GM23338 (cell line): ENCODE measurements at regions not wholly inside any gene's neighbourhood (a gene's known extent, or its start where the extent isn't known, plus 50 kb on each side); places are given as distances from the start of the nearest gene placed in this dataset.

ENCODE experiments used
- ATAC-seq: fragments of 200-7000 bp; cut with Tn5 transposase; 3 replicates; pipeline ENCODE4 v1.9.1; 2020
- DNase-seq: peaks from one replicate; pipeline ENCODE4 v3.0.0-alpha.2; 2015; ENCODE audit warnings: low spot score
- H2AFZ ChIP-seq: fragments of 200-600 bp; sonication (generic); 2 replicates; pipeline ENCODE4 v1.8.0; 2016; ENCODE audit warnings: antibody characterized with exemption, mild to moderate bottlenecking, moderate library complexity
- H3F3A ChIP-seq: fragments of 200-600 bp; sonication (generic); replicated peaks from 2 replicates; pipeline ENCODE4 v1.8.0; 2017; ENCODE audit warnings: antibody characterized with exemption, mixed run types, low read depth
- H3K27ac ChIP-seq: fragments of 200-600 bp; sonication (generic); 2 replicates; pipeline ENCODE4 v1.6.1; 2016; ENCODE audit warnings: low read depth
- H3K27me3 ChIP-seq: fragments of 200-600 bp; sonication (generic); 2 replicates; pipeline ENCODE4 v1.8.0; 2016; ENCODE audit warnings: mild to moderate bottlenecking, mixed run types, moderate library complexity; ENCODE audit not compliant: insufficient read depth
- H3K36me3 ChIP-seq: fragments of 200-600 bp; sonication (generic); 2 replicates; pipeline ENCODE4 v1.8.0; 2016; ENCODE audit warnings: mild to moderate bottlenecking; ENCODE audit not compliant: insufficient read depth
- H3K4me1 ChIP-seq: fragments of 200-600 bp; sonication (generic); 2 replicates; pipeline ENCODE4 v1.8.0; 2016; ENCODE audit warnings: mild to moderate bottlenecking, moderate library complexity; ENCODE audit not compliant: insufficient read depth
- H3K4me2 ChIP-seq: fragments of 200-600 bp; sonication (generic); 2 replicates; pipeline ENCODE4 v1.7.1; 2017; ENCODE audit warnings: mixed run types
- H3K4me3 ChIP-seq: fragments of 200-600 bp; sonication (generic); 2 replicates; pipeline ENCODE4 v1.6.1; 2016; ENCODE audit warnings: mixed run types
- H3K79me2 ChIP-seq: fragments of 200-600 bp; sonication (generic); replicated peaks from 2 replicates; pipeline ENCODE4 v1.8.0; 2017; ENCODE audit warnings: mild to moderate bottlenecking; ENCODE audit not compliant: insufficient read depth
- H3K9me2 ChIP-seq: fragments of 200-600 bp; sonication (generic); 2 replicates; pipeline ENCODE4 v1.8.0; 2017; ENCODE audit not compliant: insufficient read depth
- H4K20me1 ChIP-seq: fragments of 200-600 bp; sonication (generic); replicated peaks from 2 replicates; pipeline ENCODE4 v1.8.0; 2017; ENCODE audit warnings: mild to moderate bottlenecking; ENCODE audit not compliant: insufficient read depth
- H3K27ac Mint-ChIP-seq: 2 replicates; pipeline ENCODE4 v1.8.0; 2020; ENCODE audit warnings: inconsistent platforms, mild to moderate bottlenecking, moderate library complexity, mixed read lengths
- H3K27me3 Mint-ChIP-seq: 3 replicates; pipeline ENCODE4 v1.8.0; 2022; ENCODE audit warnings: low read depth, mild to moderate bottlenecking, moderate library complexity, mixed read lengths, inconsistent platforms; ENCODE audit not compliant: insufficient read depth, poor library complexity
- H3K36me3 Mint-ChIP-seq: 3 replicates; pipeline ENCODE4 v1.8.0; 2021; ENCODE audit warnings: low read depth, mild to moderate bottlenecking, inconsistent platforms, moderate library complexity, mixed read lengths
- H3K4me1 Mint-ChIP-seq: 3 replicates; pipeline ENCODE4 v1.8.0; 2020; ENCODE audit warnings: mild to moderate bottlenecking, inconsistent platforms, mixed read lengths
- H3K4me3 Mint-ChIP-seq: 3 replicates; pipeline ENCODE4 v1.8.0; 2021; ENCODE audit warnings: moderate library complexity, mild to moderate bottlenecking, inconsistent platforms, mixed read lengths
- H3K9me3 Mint-ChIP-seq: 3 replicates; pipeline ENCODE4 v1.8.0; 2020; ENCODE audit warnings: moderate library complexity, mild to moderate bottlenecking, inconsistent platforms, mixed read lengths
- CREB1 ChIP-seq: fragments of 250-450 bp; sonication (Bioruptor Pico); IDR thresholded peaks from 2 replicates; pipeline ENCODE4 v1.5.0; 2020; ENCODE audit warnings: low read depth, mild to moderate bottlenecking, moderate library complexity
- EZH2 ChIP-seq: fragments of 200-600 bp; sonication (generic); IDR thresholded peaks from one replicate; pipeline ENCODE4 v1.8.0; 2017; ENCODE audit warnings: antibody characterized with exemption, mild to moderate bottlenecking, low read depth; ENCODE audit not compliant: unreplicated experiment
- EZH2phosphoT487 ChIP-seq: fragments of 200-600 bp; sonication (generic); IDR thresholded peaks from one replicate; pipeline ENCODE4 v1.8.1; 2018; ENCODE audit warnings: antibody characterized with exemption; ENCODE audit not compliant: unreplicated experiment
- STAT1 ChIP-seq: IDR thresholded peaks from one replicate; pipeline ENCODE4 v1.6.1; 2016; ENCODE audit warnings: antibody characterized with exemption; ENCODE audit not compliant: unreplicated experiment
- ZNF114 ChIP-seq: fragments of 250-450 bp; sonication (Bioruptor Pico); IDR thresholded peaks from 2 replicates; pipeline ENCODE4 v1.5.0; 2020; ENCODE audit warnings: mild to moderate bottlenecking, moderate library complexity
- ZNF331 ChIP-seq: fragments of 250-450 bp; sonication (Bioruptor Pico); IDR thresholded peaks from 2 replicates; pipeline ENCODE4 v1.5.0; 2020; ENCODE audit warnings: low read depth, mild to moderate bottlenecking, moderate library complexity
- TF ChIP-seq, protein P1 (sequence below): IDR thresholded peaks from 2 replicates; pipeline ENCODE4 v1.6.1; 2016; ENCODE audit warnings: antibody characterized with exemption
- TF ChIP-seq, protein P2 (sequence below): IDR thresholded peaks from one replicate; pipeline ENCODE4 v1.6.1; 2018; ENCODE audit warnings: antibody characterized with exemption; ENCODE audit not compliant: unreplicated experiment
- TF ChIP-seq, protein P3 (sequence below): fragments of 250-450 bp; sonication (Bioruptor Pico); IDR thresholded peaks from 2 replicates; pipeline ENCODE4 v1.5.0; 2020; ENCODE audit warnings: mild to moderate bottlenecking, moderate library complexity

DNA sequence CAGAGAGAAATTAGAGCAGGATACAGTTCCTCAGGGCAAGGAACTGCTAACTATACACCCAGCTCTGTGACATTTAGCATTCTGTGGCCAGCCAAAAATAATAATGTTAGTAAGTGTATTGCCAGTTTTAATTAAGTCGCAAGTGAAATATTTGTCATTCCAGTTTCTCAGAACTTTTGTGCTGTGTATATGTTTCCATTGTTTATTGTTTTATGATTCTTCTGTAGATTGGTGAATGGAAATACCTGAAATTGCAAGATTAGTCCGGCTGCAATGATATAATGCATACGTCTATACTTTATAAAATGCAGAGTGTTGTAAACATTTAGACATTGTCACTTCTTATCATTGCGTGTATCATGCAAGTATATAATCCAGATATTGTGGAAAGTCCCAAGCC is 351.3 kb upstream of the GRM7 start:
- Mint-ChIP-seq H3K4me1 (peaks cover 8% of the 10 kb centered on the region; the same call in 1 of the 3 replicates), H3K27ac (no peak overlapping the region), H3K27me3 (no peaks in the 10 kb centered on the region), H3K9me3 (peaks cover 74% of the 10 kb centered on the region), H3K36me3 (peaks cover 28% of the 10 kb centered on the region), H3K4me3 (peak overlapping the region; percentile 81; the same call in 2 of the 3 replicates)
- H4K20me1 ChIP-seq, result no peaks in the 10 kb centered on the region
- DNase-seq, result no peak
- H3K27me3 ChIP-seq, result no peaks in the 10 kb centered on the region
- H2AFZ ChIP-seq, result no peak overlapping the region
- H3K79me2 ChIP-seq, result no peaks in the 10 kb centered on the region
- no peak overlapping the region for H3K27ac ChIP-seq
- no peak for ATAC-seq
- no peaks in the 10 kb centered on the region for H3K9me2 ChIP-seq
- no peak overlapping the region for H3K4me2 ChIP-seq
- no peak overlapping the region for H3K4me3 ChIP-seq
- no peaks in the 10 kb centered on the region for H3F3A ChIP-seq
- H3K36me3 ChIP-seq, result peaks cover 11% of the 10 kb centered on the region; the same call in 1 of the 2 replicates
- no peaks in the 10 kb centered on the region for H3K4me1 ChIP-seq
- no peak for TF ChIP-seq CREB1 (CRISPR knock-in tag)
- TF ChIP-seq, protein P1, sequence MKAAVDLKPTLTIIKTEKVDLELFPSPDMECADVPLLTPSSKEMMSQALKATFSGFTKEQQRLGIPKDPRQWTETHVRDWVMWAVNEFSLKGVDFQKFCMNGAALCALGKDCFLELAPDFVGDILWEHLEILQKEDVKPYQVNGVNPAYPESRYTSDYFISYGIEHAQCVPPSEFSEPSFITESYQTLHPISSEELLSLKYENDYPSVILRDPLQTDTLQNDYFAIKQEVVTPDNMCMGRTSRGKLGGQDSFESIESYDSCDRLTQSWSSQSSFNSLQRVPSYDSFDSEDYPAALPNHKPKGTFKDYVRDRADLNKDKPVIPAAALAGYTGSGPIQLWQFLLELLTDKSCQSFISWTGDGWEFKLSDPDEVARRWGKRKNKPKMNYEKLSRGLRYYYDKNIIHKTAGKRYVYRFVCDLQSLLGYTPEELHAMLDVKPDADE, result no peak
- TF ChIP-seq ZNF114 (CRISPR knock-in tag), result no peak
- no peak for TF ChIP-seq EZH2phosphoT487
- TF ChIP-seq, protein P2, sequence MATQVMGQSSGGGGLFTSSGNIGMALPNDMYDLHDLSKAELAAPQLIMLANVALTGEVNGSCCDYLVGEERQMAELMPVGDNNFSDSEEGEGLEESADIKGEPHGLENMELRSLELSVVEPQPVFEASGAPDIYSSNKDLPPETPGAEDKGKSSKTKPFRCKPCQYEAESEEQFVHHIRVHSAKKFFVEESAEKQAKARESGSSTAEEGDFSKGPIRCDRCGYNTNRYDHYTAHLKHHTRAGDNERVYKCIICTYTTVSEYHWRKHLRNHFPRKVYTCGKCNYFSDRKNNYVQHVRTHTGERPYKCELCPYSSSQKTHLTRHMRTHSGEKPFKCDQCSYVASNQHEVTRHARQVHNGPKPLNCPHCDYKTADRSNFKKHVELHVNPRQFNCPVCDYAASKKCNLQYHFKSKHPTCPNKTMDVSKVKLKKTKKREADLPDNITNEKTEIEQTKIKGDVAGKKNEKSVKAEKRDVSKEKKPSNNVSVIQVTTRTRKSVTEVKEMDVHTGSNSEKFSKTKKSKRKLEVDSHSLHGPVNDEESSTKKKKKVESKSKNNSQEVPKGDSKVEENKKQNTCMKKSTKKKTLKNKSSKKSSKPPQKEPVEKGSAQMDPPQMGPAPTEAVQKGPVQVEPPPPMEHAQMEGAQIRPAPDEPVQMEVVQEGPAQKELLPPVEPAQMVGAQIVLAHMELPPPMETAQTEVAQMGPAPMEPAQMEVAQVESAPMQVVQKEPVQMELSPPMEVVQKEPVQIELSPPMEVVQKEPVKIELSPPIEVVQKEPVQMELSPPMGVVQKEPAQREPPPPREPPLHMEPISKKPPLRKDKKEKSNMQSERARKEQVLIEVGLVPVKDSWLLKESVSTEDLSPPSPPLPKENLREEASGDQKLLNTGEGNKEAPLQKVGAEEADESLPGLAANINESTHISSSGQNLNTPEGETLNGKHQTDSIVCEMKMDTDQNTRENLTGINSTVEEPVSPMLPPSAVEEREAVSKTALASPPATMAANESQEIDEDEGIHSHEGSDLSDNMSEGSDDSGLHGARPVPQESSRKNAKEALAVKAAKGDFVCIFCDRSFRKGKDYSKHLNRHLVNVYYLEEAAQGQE, result no peak
- TF ChIP-seq STAT1, result no peak
- no peak for TF ChIP-seq ZNF331
- TF ChIP-seq, protein P3, sequence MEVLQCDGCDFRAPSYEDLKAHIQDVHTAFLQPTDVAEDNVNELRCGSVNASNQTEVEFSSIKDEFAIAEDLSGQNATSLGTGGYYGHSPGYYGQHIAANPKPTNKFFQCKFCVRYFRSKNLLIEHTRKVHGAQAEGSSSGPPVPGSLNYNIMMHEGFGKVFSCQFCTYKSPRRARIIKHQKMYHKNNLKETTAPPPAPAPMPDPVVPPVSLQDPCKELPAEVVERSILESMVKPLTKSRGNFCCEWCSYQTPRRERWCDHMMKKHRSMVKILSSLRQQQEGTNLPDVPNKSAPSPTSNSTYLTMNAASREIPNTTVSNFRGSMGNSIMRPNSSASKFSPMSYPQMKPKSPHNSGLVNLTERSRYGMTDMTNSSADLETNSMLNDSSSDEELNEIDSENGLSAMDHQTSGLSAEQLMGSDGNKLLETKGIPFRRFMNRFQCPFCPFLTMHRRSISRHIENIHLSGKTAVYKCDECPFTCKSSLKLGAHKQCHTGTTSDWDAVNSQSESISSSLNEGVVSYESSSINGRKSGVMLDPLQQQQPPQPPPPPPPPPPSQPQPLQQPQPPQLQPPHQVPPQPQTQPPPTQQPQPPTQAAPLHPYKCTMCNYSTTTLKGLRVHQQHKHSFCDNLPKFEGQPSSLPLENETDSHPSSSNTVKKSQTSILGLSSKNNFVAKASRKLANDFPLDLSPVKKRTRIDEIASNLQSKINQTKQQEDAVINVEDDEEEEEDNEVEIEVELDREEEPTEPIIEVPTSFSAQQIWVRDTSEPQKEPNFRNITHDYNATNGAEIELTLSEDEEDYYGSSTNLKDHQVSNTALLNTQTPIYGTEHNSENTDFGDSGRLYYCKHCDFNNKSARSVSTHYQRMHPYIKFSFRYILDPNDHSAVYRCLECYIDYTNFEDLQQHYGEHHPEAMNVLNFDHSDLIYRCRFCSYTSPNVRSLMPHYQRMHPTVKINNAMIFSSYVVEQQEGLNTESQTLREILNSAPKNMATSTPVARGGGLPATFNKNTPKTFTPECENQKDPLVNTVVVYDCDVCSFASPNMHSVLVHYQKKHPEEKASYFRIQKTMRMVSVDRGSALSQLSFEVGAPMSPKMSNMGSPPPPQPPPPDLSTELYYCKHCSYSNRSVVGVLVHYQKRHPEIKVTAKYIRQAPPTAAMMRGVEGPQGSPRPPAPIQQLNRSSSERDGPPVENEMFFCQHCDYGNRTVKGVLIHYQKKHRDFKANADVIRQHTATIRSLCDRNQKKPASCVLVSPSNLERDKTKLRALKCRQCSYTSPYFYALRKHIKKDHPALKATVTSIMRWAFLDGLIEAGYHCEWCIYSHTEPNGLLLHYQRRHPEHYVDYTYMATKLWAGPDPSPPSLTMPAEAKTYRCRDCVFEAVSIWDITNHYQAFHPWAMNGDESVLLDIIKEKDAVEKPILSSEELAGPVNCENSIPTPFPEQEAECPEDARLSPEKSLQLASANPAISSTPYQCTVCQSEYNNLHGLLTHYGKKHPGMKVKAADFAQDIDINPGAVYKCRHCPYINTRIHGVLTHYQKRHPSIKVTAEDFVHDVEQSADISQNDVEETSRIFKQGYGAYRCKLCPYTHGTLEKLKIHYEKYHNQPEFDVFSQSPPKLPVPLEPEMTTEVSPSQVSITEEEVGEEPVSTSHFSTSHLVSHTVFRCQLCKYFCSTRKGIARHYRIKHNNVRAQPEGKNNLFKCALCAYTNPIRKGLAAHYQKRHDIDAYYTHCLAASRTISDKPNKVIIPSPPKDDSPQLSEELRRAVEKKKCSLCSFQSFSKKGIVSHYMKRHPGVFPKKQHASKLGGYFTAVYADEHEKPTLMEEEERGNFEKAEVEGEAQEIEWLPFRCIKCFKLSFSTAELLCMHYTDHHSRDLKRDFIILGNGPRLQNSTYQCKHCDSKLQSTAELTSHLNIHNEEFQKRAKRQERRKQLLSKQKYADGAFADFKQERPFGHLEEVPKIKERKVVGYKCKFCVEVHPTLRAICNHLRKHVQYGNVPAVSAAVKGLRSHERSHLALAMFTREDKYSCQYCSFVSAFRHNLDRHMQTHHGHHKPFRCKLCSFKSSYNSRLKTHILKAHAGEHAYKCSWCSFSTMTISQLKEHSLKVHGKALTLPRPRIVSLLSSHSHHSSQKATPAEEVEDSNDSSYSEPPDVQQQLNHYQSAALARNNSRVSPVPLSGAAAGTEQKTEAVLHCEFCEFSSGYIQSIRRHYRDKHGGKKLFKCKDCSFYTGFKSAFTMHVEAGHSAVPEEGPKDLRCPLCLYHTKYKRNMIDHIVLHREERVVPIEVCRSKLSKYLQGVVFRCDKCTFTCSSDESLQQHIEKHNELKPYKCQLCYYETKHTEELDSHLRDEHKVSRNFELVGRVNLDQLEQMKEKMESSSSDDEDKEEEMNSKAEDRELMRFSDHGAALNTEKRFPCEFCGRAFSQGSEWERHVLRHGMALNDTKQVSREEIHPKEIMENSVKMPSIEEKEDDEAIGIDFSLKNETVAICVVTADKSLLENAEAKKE (CRISPR knock-in tag), result no peak
- TF ChIP-seq EZH2, result no peak
